ENCODE measurements at regions not wholly inside any gene's neighbourhood (a gene's known extent, or its start where the extent isn't known, plus 50 kb on each side); places are given as distances from the start of the nearest gene placed in this dataset.

DNA sequence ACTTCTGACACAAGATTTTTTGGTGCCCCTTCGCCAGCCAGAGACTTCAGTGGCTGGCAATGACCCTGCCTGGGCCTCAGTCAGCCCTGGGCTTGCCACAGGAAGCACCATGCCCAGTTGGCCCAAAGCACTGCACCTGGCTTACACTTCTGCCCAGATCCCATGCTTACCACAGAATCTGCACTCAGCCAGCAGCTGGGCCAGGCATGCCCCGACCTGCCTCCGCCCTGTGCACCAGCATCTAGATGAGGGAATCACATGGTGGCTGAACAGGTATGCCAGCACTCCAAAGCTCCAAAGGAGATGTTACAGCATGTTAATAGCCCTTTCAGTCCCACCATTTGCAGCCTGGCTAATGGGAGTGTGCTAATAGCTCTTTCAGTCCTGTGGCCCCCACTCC, 690.9 kb downstream of the SLITRK6 start:
- TF ChIP-seq, protein P1, sequence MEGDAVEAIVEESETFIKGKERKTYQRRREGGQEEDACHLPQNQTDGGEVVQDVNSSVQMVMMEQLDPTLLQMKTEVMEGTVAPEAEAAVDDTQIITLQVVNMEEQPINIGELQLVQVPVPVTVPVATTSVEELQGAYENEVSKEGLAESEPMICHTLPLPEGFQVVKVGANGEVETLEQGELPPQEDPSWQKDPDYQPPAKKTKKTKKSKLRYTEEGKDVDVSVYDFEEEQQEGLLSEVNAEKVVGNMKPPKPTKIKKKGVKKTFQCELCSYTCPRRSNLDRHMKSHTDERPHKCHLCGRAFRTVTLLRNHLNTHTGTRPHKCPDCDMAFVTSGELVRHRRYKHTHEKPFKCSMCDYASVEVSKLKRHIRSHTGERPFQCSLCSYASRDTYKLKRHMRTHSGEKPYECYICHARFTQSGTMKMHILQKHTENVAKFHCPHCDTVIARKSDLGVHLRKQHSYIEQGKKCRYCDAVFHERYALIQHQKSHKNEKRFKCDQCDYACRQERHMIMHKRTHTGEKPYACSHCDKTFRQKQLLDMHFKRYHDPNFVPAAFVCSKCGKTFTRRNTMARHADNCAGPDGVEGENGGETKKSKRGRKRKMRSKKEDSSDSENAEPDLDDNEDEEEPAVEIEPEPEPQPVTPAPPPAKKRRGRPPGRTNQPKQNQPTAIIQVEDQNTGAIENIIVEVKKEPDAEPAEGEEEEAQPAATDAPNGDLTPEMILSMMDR (IDR thresholded peaks at IDR 0.05; ENCODE audit: borderline replicate concordance, extremely low read depth, low read length, poor library complexity, severe bottlenecking): no peak
- no peak for TF ChIP-seq EZH2 (IDR thresholded peaks at IDR 0.05; ENCODE audit: borderline replicate concordance, low read depth, low read length, severe bottlenecking)
